HFF-Myc (cell line): ENCODE measurements at regions not wholly inside any gene's neighbourhood (a gene's known extent, or its start where the extent isn't known, plus 50 kb on each side); places are given as distances from the start of the nearest gene placed in this dataset.

Experiments
- DNase-seq: peaks from one replicate; pipeline ENCODE4 v3.0.0-alpha.2; 2011; ENCODE audit warnings: low read depth; ENCODE audit errors: extremely low read depth
- H3K4me3 ChIP-seq: replicated peaks from 2 replicates; pipeline ENCODE4 v1.5.1; 2011; ENCODE audit warnings: low read depth, mild to moderate bottlenecking, control low read depth, low read length
- CTCF ChIP-seq: IDR thresholded peaks from 2 replicates; pipeline ENCODE4 v1.5.1; 2012; ENCODE audit warnings: mild to moderate bottlenecking, low read depth, low read length, control low read depth; ENCODE audit errors: missing control alignments

GRCh38 chr9:31608416-31608815 lies 776.0 kb upstream of the ACO1 start:
- H3K4me3 ChIP-seq = no peak overlapping the region
- DNase-seq = no peak
- no peak for TF ChIP-seq CTCF

GRCh38 chr9:31608881-31609280 lies 775.6 kb upstream of the ACO1 start:
- no peak for DNase-seq
- no peak overlapping the region for H3K4me3 ChIP-seq
- no peak for TF ChIP-seq CTCF

GRCh38 chr9:31612336-31613030 lies 772.0 kb upstream of the ACO1 start:
- no peak for TF ChIP-seq CTCF
- no peak for DNase-seq
- H3K4me3 ChIP-seq = no peak overlapping the region

- no peak for DNase-seq
- TF ChIP-seq CTCF = no peak
- no peak overlapping the region for H3K4me3 ChIP-seq
These were observed 768.5 kb upstream of the ACO1 start for GRCh38 chr9:31615966-31616365.

DNA sequence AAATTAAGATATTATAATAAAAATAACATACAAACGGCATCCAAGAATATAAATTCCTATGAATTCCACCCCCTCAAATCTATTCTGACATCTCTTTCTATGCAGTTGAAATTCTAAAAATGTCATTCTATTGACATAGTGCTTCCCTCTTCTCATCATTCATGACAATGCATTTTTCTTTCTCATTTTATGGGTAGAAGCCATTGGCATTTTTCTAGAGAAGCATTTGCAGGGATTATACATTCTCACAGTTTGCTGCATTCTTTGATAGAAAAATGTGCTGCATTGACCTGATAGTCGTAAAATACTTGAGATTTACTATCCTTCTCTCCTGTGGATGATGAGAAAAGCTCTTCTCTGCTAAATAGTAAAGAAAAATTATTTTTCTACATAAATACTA lies 760.9 kb upstream of the ACO1 start:
- no peak overlapping the region for H3K4me3 ChIP-seq
- TF ChIP-seq CTCF = no peak
- no peak for DNase-seq

DNA sequence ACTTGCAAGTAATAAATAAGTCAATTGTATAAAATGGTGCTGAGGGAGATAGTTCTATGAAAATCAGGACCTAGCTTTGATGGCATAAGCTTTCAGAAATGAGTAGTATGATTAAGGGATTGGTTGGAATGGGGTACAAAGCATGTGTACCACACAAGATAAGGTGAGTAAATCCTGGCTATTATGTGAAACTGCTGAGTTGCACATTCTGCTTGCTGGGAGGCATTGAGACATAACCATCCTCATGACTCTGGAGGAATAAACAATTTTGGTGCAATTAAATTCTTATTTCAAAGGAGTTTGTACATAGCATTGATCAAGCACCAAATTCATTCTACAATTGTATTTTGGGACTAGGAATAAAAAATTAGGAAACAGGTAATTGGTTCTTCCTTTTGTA lies 755.2 kb upstream of the ACO1 start:
- no peak overlapping the region for H3K4me3 ChIP-seq
- TF ChIP-seq CTCF = no peak
- DNase-seq = no peak

GRCh38 chr9:31637265-31637664 lies 747.2 kb upstream of the ACO1 start:
- no peak overlapping the region for H3K4me3 ChIP-seq
- no peak for DNase-seq
- TF ChIP-seq CTCF = no peak
